ENCODE measurements at regions not wholly inside any gene's neighbourhood (a gene's known extent, or its start where the extent isn't known, plus 50 kb on each side); places are given as distances from the start of the nearest gene placed in this dataset.
"Not testable (repeated sequence)": the region's sequence is repeated elsewhere in the genome, so short reads cannot be mapped to it uniquely, and the experiment has no call there.

DNA sequence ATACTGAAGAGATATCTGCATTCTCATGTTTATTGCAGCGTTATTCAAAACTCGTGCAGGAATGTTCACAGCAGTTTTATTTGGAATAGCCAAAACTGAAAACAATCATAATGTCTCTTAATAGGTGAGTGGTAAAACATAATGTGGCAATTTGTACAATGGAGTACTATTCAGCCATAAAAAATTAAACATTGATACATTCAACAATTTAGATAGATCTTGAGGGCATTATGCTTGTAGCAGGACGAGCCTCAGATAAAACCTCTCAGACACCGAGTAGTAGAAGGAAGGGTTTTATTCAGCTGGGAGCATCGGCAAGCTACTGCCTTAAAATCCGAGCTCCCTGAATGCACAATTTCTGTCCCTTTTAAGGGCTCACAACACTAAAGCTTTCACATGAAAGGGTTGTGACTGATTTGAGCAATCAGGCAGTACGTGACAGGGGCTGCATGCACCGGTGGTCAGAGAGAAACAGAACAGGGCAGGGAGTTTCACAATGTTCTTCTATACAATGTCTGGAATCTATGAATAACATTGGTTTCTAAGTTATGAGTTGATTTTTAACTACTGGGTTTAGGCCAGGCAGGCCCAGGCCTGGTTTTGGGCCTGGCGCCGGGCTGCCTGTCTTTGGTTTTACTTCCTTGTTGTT is 195.3 kb upstream of the PRSS16 start:
- DNase-seq (ENCODE audit: low read depth in 3 of 3): not testable (repeated sequence)

DNA sequence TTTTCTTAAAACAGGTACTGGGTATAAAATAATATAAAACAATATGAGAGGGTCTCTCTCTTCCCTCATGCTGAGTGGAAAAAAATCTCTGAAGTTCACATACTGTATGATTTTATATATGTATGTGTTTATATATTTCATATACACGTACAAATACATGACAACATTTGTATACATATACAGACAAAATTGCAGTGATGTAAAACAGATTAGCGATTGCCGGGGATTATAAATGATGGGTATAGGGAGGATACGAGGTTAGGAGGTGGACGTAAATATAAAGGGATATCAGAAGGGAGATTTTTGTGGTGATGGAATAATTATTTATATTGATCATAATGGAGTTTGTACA is 194.8 kb upstream of the PRSS16 start:
- DNase-seq (ENCODE audit: low read depth in 3 of 3): no peak

DNA sequence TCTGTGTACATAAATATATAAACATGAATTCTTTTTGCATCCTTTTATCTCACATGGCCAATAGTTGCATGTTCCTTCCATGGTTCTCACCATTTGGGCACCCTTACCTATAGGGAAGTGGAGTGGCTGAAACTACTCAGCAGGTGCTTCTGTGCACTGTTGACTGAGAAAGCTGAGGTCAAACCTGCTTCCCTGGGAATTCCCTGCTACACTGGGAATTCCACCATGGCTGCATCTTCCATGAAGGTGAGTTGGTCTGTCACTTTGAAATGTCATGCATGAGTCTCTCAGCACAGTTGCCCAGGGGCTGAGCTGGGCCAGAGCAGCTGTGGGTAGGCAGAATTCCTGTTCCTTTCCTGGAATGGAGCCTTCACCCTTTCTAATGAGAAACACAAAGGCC is 193.8 kb upstream of the PRSS16 start:
- DNase-seq (ENCODE audit: low read depth in 3 of 3): no peak

DNA sequence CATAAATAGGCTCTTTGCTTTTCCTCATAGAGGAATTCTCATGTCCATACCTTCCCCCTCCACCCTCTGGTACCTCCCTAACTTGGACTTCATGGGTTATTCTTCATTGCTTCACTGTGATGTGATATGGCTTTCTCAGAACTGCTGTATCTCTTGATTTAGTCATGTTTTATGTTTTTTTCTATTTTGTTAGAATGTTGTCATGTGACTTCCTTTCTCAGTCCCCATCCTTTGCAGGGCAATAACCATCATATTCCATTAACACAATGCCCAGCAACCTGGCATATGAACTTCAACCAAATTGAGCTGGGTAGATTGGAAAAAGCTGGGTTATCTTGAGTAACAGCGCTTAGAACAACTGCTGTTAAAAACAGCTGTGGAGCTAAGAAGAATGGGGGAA is 190.9 kb upstream of the PRSS16 start:
- no peak for DNase-seq (ENCODE audit: low read depth in 3 of 3)

DNA sequence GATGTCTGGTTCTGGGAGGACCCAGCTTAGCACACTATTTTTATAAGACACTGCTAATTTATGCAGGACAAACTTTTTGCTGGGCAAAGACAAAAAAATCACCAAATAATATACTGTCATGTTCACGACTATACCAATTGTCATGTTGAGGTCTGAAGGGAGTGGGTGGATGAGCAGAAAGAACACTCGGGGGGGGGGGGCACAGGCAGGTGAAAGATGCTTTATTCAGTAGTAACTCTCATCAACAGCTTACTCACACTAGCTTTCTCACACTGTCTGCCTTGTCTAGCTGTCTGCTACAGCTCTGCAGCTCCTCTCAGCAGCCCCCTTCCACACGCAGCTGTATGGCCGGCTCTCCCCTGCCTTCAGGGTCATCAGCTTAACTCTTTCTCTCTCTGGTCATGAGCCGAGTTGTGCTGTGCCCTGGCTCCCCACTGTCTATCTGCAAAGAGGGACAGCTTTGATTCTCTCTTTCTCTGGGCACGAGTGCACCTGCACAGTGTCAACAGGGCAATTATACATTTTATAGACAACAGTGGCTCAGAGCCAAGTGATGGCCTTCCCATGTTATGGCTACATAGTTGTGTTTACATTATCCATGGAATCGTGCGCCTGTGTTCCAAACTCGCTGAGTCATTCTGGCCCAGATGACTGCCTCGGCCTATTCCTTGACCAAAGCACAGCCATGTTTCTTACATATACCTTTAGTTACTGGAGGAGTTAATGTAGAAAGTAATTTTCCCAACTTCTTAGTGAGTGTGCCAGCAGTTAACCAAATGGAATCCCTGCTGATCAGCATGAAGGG is 187.7 kb upstream of the PRSS16 start:
- no peak for DNase-seq (ENCODE audit: low read depth in 3 of 3)

DNA sequence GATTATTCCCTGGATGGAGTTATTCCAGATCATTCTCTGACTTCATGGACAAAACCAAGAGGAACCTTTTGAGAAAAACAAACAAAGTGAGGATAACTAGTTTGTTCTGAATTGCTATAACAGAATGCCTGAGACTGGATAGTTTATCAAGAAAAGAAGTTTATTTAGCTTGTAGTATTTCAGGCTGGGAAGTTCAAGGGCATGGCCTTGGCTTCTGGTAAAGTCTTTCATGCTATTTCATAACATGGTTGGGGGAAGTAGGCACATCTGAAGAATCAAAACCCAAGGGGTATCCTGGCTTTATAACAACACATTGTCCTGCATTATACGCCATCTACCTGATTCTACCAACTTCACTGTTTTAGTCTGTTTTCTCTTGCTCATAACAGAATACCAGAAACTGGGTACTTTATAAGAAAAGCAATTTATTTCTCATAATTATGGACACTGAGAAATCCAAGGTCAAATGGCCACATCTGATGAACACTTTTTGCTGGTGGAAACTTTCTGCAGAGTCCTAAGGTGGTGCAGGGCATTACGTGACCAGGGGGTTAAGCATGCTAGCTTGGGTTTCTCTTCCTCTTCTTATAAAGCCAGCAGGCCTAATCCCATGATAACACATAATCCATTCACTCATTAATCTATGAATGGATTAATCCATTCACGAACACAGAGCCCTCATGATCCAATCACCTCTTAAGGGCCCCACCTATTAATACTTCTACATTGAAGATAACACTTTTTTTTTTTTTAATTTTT is 186.1 kb upstream of the PRSS16 start:
- no peak for DNase-seq (ENCODE audit: low read depth in 3 of 3)

DNA sequence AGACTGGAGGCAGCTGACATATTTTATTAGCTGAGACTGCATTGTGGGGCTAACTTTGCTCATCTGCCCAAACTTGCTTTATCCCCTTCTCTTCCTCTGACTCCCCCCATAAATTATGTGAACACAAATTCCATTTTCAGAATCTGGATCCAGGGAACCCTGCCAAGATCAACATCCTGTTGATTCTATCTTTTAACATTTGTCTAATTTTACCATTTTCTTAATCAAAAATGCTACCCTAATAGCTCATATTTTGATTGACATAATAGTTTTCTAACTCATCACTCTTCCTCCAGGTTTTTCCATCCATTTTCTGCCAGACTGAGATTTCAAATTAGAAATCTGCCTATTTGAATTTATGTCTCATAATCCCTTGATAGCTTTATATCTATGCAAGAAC is 184.7 kb upstream of the PRSS16 start:
- DNase-seq (ENCODE audit: low read depth in 3 of 3): no peak

DNA sequence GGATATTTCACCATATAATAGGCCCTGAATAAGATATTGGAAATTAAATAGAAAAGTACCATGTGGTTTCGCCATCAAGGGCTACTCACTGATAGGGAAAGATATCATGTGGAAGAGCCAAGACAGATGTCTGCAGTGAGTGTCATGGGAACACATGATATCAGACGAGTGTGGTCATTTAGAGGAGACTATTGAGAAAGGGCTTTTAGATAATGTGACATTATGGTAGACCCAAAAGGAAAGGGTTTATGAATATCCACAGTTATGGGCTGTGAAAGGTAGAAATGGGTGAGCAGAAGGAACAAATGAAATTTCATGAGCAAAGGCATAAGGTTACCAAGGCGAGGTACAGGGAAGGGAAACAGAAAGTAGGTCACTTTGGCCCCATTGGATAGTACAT is 182.3 kb upstream of the PRSS16 start:
- DNase-seq (ENCODE audit: low read depth in 3 of 3): no peak

DNA sequence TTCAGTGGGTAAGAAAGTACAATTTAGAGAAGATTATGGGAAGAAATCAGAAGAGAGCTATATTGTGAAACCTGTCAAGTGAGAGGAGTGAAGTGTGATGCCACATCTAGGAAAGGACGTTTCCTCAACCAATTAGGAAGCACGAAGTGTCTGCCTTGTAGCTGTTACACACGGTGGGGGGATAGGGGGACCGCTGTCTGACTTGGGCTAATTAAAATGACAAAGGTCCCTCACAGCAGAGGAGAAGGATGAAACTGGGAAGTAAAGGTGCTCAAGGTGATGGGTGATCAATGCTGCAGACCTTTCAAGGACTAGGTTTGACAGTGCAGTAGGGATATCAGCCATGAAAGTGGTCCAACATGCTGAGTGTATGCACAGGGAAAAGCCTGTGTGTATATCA is 181.1 kb upstream of the PRSS16 start:
- DNase-seq (ENCODE audit: low read depth in 3 of 3): no peak

DNA sequence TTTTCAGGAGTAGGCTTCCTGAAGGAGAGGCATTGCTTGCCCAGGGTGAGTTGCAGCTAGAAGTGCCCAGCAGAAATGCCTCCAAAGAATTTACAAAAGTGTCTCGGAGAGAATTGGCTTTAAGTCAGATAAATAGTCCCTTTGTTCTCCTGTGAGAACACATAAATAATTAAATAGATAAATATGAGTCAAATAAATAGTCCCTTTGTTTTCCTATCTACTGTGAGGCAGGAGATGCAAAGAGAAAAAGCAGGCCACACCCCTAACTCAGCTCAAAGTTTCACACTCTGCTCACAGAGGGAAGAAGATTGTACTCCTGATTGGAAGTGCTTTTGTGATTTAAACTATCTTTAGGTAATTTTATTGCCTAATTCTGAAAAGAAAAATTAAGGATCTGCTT is 180.7 kb upstream of the PRSS16 start:
- no peak for DNase-seq (ENCODE audit: low read depth in 3 of 3)

DNA sequence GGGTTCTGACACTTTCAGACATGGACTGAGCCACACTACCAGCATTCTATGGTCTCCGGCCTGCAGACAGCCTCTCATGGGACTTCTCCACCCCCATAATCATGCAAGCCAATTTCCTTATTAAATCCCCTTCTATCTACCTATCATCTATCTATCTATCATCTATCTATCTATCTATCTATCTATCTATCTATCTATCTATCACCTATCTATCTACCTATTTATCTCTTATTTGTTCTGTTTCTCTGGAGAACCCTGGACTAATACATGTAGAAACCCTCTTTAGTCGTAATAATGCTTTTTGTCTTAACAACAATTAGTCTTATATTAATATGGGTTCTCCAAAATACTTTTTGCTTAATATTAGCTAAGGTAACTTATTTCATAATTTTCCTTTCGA is 174.1 kb upstream of the PRSS16 start:
- no peak for DNase-seq (ENCODE audit: low read depth in 3 of 3)

DNA sequence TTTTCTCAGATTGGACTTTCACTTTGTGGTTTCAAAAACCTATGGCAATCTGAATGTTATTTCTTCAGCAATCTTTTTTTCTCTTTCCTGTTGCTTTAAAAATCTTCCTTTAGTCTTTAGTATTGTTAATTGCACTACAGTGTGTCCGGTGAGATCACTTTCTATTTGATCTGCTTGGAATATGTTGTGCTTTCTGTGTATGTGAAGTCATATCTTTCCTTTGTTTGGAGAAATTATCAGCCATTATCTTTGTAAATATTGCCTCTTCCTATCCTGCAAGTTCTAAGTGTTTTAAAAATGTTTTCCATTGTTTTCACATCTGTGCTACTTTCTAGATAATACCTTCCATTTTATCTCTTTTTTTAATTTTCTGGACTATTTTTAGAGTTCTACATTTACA is 171.4 kb upstream of the PRSS16 start:
- DNase-seq (ENCODE audit: low read depth in 3 of 3): no peak

DNA sequence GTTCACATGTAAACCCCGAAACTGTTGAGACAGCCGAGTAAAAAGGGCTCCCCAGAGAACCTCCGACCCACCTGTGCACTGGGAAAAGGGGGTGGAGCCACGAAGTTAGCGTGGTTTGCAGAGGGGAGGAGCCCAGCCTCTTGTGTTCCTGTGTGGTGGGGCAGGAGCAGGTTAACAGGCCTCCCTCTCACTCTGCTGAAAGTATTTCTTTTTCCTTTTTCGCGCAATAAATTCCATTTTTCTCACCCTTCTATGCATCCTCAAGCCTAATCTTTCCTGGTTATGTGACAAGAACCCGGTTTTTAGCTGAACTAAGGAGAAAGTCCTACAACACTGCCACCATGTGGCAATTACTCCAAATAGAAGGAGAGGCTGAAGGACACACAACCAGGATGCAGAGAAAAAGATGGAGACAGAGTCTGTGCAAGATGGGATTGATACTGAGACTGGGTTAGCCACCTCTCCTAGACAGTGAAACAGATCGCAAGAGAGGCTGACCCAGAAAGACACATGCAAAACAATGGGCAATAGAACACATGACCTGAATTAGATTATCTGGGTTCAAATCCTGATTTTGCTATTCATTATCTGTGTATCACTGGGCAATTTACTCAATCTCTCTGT is 168.7 kb upstream of the PRSS16 start:
- DNase-seq (ENCODE audit: low read depth in 3 of 3): peak in 2 of 3 experiments; percentile 6 to 9

DNA sequence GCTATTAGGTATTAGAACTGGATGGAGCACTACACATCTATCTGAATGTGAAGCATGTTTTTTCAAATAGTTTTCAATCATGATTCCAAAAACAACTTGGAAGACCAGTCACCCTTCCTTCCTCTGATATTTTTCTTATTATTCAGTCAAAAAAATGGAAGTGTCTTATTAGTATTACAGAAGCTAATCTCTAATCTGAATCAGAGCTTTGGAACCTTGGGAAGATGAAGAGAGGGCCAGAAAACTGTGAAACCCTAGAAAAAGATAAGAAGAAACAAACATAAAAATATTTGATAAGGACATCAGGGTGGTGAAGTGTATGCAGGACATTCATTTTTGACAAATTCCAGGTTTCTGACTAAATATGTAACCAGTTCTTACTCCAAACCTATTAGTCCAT is 166.3 kb upstream of the PRSS16 start:
- no peak for DNase-seq (ENCODE audit: low read depth in 3 of 3)

DNA sequence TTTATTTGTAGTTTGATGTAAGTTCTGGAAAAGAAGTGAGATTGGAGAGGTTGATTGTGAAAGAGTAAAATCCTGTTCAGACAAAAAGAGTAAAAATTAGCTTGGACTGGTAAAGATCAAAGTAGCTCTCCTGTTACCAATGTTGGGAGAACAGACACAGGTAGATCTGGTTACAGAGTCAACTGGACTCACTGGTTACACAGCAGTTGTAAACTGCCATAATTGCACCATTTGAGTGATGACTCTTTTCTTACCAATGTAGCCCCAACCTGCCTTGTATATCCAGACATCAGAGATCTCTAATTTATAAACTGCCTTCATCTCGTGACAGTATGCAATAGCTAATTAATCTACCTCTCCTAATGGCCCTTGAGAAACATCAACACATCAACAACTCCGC is 165.6 kb upstream of the PRSS16 start:
- no peak for DNase-seq (ENCODE audit: low read depth in 3 of 3)

DNA sequence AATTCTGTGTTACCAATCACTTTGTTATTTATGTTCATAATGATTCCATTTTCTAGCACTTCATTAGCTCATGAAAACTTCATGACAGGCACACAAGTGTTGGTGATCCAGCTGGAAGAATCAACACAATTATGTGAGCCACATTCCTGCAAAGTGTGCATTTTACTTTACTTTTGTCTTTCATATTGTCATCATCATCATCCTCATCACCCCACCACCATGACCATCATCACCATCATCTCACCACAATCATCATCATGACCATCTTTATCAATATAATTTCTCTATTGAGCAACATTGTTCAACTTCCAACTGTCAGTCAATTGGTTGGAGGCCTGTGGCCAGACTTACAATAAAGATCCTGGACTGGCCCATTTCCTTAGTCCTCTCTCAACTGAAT is 159.4 kb upstream of the PRSS16 start:
- no peak for DNase-seq (ENCODE audit: low read depth in 3 of 3)

DNA sequence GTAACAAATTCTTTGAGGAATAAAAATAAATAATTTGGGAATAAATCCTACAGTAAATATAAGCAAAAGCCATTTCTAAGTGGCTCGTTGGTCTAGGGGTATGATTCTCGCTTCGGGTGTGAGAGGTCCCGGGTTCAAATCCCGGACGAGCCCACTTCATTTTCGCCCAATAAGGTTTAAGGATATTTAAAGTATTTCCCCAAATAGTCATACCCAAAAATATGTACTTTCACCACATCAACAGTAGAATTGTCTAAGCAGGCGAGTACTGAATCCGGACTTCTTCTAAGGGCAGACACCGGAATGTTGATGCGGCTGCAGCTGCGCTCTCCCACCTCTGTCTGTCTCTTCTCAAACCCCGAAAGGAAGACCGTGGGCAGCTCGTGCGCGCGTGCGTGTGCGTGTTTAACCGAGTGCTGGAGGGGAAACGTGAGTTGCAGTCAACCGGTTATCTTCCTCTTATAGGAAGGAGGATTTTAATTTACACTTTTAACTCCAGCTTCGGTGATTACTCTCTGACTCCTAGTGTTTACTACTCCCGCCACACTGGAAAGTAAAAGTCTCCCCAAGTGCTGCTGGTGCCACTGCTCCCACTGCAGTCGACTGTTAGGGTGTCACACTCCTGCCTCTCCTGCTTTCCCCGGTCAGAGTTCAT is 155.7 kb upstream of the PRSS16 start:
- peak in 1 of 3 experiments; percentile 9 for DNase-seq (ENCODE audit: low read depth in 3 of 3)

DNA sequence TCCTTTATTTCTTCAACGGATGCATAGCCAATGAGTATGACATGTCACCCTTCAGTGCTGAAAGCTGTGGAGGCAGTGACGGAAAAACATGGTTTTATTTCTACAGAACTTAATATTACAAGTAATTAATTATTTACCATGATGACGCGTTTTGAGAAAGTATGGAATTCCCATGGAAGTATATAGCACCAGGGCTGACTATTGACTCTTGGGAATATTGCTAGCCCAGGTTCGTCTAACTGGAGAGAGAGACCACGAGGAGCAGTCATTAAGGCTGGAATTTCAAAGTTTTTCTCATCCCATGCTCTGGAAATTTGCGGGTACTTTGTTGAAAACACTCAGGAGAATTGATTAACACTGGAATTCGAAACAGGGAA is 155.2 kb upstream of the PRSS16 start:
- no peak for DNase-seq (ENCODE audit: low read depth in 3 of 3)

DNA sequence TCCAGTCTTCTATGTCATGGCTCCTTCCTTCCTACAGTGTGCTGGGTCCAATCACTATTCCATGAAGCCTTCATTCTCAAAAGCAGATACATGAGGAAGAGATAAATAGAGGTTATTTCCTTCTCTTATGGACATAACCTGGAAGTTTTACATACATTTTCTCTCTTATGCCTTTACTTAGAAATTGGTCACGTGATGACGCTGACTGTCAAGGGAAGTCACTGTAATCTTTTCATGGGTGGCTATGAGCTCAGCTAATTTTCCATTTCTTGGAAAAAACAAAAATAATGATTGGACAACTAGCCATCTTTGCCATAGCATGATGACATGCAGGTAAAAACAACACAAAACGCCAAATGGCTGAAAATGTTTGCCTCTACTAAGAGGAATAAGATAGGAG is 151.6 kb upstream of the PRSS16 start:
- DNase-seq (ENCODE audit: low read depth in 3 of 3): no peak

DNA sequence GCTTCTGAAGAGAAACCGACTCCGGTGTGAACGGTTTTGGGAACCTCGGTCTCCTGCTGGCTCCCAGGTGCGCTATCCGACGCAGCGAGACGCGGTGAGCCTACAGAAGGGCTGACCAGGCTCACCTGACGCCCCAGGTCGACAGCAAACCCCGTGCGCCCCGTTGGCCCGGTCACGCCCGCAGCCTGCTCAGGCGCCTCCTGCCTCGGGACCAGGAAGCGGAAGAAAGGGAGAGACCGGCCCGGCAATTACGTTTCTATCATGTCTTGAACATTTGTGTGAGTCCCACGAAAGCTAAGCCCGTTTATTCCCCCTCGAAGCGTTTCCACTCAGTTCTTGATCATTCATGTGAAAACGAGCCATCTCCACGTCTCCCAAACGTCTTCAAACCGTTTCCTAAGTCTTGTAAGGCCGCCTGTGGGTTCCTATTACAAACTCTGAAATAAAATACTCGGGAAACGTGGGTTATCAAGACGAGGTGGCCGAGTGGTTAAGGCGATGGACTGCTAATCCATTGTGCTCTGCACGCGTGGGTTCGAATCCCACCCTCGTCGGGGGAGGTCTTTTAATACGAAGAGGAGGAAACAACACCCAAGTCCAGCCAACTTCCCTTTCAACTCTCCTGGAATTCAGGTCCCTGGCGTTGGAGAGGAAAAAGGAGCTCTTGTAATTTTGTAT is 150.5 kb upstream of the PRSS16 start:
- peak in 1 of 3 experiments; percentile 3 for DNase-seq (ENCODE audit: low read depth in 3 of 3)

DNA sequence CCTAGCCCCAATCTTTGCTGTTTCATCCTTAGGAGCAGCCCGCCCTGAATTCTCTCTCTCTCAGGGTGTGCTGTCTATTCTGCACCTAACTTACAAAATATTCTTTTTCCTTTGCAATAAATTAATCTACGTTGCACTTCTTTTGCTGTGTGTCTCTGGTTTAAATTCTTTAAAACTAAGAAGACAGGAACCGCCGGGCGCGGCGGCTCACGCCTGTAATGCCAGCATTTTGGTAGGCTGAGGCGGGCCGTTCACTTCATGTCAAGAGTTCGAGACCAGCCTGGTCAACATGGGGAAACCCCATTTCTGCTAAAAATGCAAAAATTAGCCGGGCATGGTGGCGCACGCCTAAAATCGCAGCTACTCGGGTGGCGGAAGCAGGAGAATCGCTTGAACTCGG is 148.5 kb upstream of the PRSS16 start:
- no peak for DNase-seq (ENCODE audit: low read depth in 3 of 3)

Data from stimulated activated CD4-positive, alpha-beta T cell treated with anti-CD3 and anti-CD28 coated beads, TNF-alpha, amount 100 ng/mL, for 4 hours (primary cell).